ENCODE measurements at regions not wholly inside any gene's neighbourhood (a gene's known extent, or its start where the extent isn't known, plus 50 kb on each side); places are given as distances from the start of the nearest gene placed in this dataset.

DNA sequence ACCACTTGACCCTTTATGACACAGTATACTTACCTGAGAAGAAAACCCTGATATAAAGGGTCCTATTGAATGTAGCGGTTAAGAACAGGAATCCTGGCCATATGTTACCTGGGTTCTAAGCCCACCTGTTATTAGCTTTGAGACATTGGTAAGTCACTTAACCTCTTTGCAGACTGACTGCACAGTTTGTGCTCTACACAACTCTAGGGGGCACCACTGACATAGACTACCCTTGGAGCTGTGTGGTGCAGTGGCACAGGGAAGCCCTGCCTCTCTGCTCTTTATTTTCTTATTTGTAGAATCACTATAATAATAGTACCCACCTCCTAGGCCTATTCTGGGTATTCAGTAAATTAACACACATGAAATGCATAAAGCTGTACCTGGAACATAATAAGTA is 165.6 kb downstream of the C1orf94 start:
- no peak for TF ChIP-seq EZH2 (IDR thresholded peaks at IDR 0.05; ENCODE audit: borderline replicate concordance, low read length)
- TF ChIP-seq, protein P1, sequence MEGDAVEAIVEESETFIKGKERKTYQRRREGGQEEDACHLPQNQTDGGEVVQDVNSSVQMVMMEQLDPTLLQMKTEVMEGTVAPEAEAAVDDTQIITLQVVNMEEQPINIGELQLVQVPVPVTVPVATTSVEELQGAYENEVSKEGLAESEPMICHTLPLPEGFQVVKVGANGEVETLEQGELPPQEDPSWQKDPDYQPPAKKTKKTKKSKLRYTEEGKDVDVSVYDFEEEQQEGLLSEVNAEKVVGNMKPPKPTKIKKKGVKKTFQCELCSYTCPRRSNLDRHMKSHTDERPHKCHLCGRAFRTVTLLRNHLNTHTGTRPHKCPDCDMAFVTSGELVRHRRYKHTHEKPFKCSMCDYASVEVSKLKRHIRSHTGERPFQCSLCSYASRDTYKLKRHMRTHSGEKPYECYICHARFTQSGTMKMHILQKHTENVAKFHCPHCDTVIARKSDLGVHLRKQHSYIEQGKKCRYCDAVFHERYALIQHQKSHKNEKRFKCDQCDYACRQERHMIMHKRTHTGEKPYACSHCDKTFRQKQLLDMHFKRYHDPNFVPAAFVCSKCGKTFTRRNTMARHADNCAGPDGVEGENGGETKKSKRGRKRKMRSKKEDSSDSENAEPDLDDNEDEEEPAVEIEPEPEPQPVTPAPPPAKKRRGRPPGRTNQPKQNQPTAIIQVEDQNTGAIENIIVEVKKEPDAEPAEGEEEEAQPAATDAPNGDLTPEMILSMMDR (IDR thresholded peaks at IDR 0.05; ENCODE audit: low read length): no peak
